Spinal cord (tissue), 9 donors: ENCODE measurements at regions not wholly inside any gene's neighbourhood (a gene's known extent, or its start where the extent isn't known, plus 50 kb on each side); places are given as distances from the start of the nearest gene placed in this dataset.

ENCODE experiments used
- DNase-seq, 6 donors: peaks; one replicate each; pipeline versions ENCODE4 v3.0.0 to v3.0.0-alpha.2; 2013 to 2015; ENCODE audit warnings: low spot score in 6 of 6, low read depth in 4 of 6
- H3K27ac ChIP-seq: one replicate; pipeline ENCODE4 v1.5.1; 2013; ENCODE audit warnings: low read depth, low read length, control low read depth
- H3K27me3 ChIP-seq: one replicate; pipeline ENCODE4 v1.6.1; 2013; ENCODE audit warnings: low read length; ENCODE audit not compliant: control insufficient read depth, insufficient read depth
- H3K36me3 ChIP-seq: one replicate; pipeline ENCODE4 v1.6.1; 2013; ENCODE audit warnings: low read length; ENCODE audit not compliant: control insufficient read depth, insufficient read depth
- H3K4me1 ChIP-seq: one replicate; pipeline ENCODE4 v1.6.1; 2013; ENCODE audit warnings: low read length; ENCODE audit not compliant: control insufficient read depth, insufficient read depth
- H3K4me3 ChIP-seq: one replicate; pipeline ENCODE4 v1.5.1; 2013; ENCODE audit warnings: low read depth, low read length, control low read depth
- H3K9me3 ChIP-seq: one replicate; pipeline ENCODE4 v1.6.1; 2013; ENCODE audit warnings: low read length; ENCODE audit not compliant: control insufficient read depth, insufficient read depth
- WGBS: methylation state at CpG from one replicate; pipeline ENCODE4 v1.1.5; 2013; ENCODE audit warnings: missing lambda C conversion rate; ENCODE audit not compliant: insufficient coverage; 5-methylcytosine and 5-hydroxymethylcytosine counted together
- donor health status: healthy.

DNA sequence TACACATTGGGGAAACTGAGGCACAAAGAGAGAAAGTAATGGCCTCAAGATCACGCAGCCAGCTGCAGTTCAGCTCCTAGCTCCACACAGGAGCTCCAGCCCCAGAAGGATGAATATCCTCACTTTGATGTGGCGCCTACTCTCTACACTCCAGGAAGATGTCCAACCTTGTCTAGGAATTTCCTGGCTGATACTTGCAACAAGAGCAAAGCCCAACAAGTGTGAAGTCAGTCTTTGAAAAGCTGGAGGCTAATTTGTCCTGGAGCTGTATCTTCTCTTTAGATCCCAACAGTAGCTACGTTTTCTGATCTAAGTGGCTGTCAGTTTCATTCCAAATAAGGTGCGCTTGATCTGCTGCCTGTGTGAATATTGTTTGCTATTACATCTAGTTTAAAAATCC lies 344.9 kb downstream of the PTPRU start:
- peaks cover 24% of the 10 kb centered on the region for H3K4me1 ChIP-seq
- H3K27ac ChIP-seq, result no peak overlapping the region
- peak in 1 of 6 donors; percentile 33 for DNase-seq
- no peak overlapping the region for H3K4me3 ChIP-seq
- no peaks in the 10 kb centered on the region for H3K36me3 ChIP-seq
- no peaks in the 10 kb centered on the region for H3K27me3 ChIP-seq
- no peaks in the 10 kb centered on the region for H3K9me3 ChIP-seq
- 83% methylated on average over 2 of the region's 4 CpGs for WGBS

GRCh38 chr1:29579821-29580425 lies 343.6 kb downstream of the PTPRU start:
- Histone ChIP-seq H3K4me3 (no peak overlapping the region), H3K27me3 (no peaks in the 10 kb centered on the region), H3K9me3 (no peaks in the 10 kb centered on the region), H3K27ac (no peak overlapping the region), H3K4me1 (peaks cover 15% of the 10 kb centered on the region), H3K36me3 (no peaks in the 10 kb centered on the region)
- 81% methylated on average over 4 of the region's 5 CpGs for WGBS
- DNase-seq, result no peak

DNA sequence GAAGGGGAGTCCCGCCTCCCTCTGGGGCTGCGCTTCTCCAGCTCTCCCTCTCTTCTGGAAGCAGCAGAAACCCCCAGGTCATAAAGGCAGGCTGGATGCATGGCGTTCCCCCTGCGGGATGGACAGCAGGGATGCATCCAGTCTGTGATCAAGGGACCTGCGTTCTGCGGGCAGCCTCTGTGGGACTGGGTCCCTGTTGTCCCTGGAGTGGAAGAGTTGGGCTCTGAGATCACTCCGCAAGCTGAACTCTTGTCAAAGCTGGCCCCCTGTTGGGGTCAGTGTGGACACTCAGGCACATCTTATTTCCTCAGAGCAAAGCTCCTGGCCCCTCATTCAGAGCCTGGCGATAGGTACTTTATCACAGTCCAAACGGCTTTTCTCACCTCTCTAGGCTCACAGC lies 341.2 kb downstream of the PTPRU start:
- no peaks in the 10 kb centered on the region for H3K36me3 ChIP-seq
- no peak overlapping the region for H3K27ac ChIP-seq
- H3K9me3 ChIP-seq, result no peaks in the 10 kb centered on the region
- DNase-seq, result no peak
- peaks cover 11% of the 10 kb centered on the region for H3K4me1 ChIP-seq
- H3K27me3 ChIP-seq, result no peaks in the 10 kb centered on the region
- 52% methylated on average over 6 of the region's 9 CpGs for WGBS
- no peak overlapping the region for H3K4me3 ChIP-seq

DNA sequence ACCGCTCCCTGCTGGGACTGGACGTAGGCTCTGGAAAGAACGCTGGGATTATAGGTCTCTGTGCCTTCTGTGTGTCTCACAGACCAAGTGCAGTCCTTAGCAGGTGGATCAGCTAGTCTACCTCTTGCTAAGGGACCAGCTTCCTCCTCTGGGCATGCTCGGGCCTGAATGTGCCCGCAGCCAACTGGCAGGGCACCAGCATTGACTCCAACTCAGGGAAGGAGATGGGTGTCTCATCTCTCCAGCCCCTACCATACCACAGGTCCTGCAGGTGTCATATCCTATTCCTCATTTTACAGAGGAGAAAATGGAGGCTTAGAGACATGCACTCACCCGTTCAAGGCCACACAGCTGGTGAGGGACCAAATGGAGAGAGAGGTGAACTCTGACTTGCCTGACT lies 340.2 kb downstream of the PTPRU start:
- Histone ChIP-seq H3K4me1 (peaks cover 11% of the 10 kb centered on the region), H3K4me3 (no peak overlapping the region), H3K36me3 (no peaks in the 10 kb centered on the region), H3K9me3 (no peaks in the 10 kb centered on the region), H3K27me3 (no peaks in the 10 kb centered on the region), H3K27ac (no peak overlapping the region)
- 93% methylated on average over 4 of the region's 6 CpGs for WGBS
- DNase-seq, result no peak

GRCh38 chr1:29575826-29576225 lies 339.5 kb downstream of the PTPRU start:
- H3K4me1 ChIP-seq, result peaks cover 11% of the 10 kb centered on the region
- no peaks in the 10 kb centered on the region for H3K36me3 ChIP-seq
- H3K4me3 ChIP-seq, result no peak overlapping the region
- no peaks in the 10 kb centered on the region for H3K9me3 ChIP-seq
- H3K27me3 ChIP-seq, result no peaks in the 10 kb centered on the region
- no peak overlapping the region for H3K27ac ChIP-seq
- peak in 1 of 6 donors; percentile 9 for DNase-seq

- no peak for DNase-seq
- H3K27me3 ChIP-seq, result no peaks in the 10 kb centered on the region
- H3K9me3 ChIP-seq, result no peaks in the 10 kb centered on the region
- H3K27ac ChIP-seq, result no peak overlapping the region
- no peak overlapping the region for H3K4me3 ChIP-seq
- no peaks in the 10 kb centered on the region for H3K36me3 ChIP-seq
- whole genome bisulfite sequencing, result 71% methylated on average over 6 of the region's 6 CpGs
- H3K4me1 ChIP-seq, result peaks cover 11% of the 10 kb centered on the region
These were observed 339.0 kb downstream of the PTPRU start for GRCh38 chr1:29575277-29575676.

DNA sequence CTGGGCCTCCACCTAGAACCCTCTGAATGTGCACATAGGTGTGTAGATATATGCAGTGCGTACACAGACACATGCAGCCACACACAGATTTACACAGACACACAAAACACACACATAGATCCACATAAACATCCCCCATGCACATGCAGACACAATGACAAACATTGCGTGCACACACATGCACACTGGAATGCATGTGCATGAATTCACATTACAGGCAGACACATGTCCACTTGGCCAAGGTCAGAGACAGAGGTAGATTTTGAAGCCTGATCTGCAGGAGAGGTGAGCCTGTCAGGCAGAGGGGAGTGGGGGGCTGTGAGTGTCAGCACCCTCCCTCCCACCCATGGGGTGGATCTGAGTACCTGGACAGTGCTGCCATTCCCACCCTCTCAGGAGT lies 338.5 kb downstream of the PTPRU start:
- Histone ChIP-seq H3K27me3 (no peaks in the 10 kb centered on the region), H3K36me3 (no peaks in the 10 kb centered on the region), H3K27ac (no peak overlapping the region), H3K4me3 (no peak overlapping the region), H3K9me3 (no peaks in the 10 kb centered on the region), H3K4me1 (peaks cover 11% of the 10 kb centered on the region)
- 100% methylated on average over 2 of the region's 2 CpGs for WGBS
- DNase-seq, result no peak

DNA sequence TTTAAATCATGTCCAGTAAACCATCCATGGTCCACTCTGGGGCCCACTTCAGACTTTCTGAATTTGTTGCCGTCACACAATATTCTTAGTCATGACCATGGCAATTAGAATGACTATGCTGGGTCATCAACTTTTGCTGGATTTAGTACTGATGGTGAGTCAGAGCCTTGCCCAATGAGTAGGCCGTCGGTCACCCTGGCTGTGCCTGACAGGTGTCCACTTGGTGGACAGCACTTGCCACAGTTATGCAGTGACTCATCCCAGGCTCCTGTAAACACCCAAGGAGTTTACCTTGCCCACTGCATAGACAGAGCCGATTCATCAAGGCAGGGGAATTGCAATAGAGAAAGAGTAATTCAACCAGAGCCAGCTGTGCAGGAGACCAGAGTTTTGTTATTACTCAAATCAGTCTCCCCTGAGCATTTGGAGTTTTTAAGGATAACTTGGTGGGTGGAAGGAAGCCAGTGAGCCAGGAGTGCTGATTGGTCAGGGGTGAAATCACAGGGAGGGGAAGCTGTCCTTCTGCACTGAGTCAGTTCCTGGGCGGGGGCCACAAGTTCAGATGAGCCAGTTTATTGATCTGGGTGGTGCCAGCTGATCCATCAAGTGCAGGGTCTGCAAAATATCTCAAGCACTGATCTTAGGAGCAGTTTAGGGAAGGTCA lies 333.8 kb downstream of the PTPRU start:
- DNase-seq, result no peak

DNA sequence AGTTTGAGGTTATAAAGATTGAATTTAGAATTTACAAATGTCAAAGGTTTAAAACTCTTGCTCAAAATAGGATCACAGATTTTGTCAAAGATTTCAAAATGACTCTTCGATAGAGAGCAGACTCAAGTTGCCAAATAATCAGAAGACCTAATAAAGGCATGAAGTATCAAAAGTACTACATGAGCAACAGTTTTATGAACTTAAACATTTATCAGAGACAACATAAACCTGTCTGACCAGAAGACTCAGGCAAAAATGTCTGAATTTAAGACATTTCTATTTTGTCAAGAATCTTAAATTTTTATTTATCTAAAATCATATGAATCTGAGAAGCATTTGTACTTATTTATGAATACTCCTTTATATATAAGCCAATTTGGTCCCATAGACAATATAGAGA lies 330.9 kb downstream of the PTPRU start:
- H3K36me3 ChIP-seq, result no peaks in the 10 kb centered on the region
- no peak for DNase-seq
- H3K27ac ChIP-seq, result no peak overlapping the region
- no CpG with 5 or more reads among the region's 1 CpG for WGBS
- H3K4me3 ChIP-seq, result no peak overlapping the region
- no peaks in the 10 kb centered on the region for H3K27me3 ChIP-seq
- no peaks in the 10 kb centered on the region for H3K4me1 ChIP-seq
- H3K9me3 ChIP-seq, result peaks cover 11% of the 10 kb centered on the region

More for the DNA sequence above, 333.8 kb downstream of the PTPRU start:
- 84% methylated on average over 3 of the region's 5 CpGs for WGBS
- Histone ChIP-seq H3K4me3 (no peak overlapping the region), H3K27ac (no peak overlapping the region), H3K9me3 (peaks cover 7% of the 10 kb centered on the region), H3K27me3 (no peaks in the 10 kb centered on the region), H3K36me3 (no peaks in the 10 kb centered on the region), H3K4me1 (no peaks in the 10 kb centered on the region)

DNA sequence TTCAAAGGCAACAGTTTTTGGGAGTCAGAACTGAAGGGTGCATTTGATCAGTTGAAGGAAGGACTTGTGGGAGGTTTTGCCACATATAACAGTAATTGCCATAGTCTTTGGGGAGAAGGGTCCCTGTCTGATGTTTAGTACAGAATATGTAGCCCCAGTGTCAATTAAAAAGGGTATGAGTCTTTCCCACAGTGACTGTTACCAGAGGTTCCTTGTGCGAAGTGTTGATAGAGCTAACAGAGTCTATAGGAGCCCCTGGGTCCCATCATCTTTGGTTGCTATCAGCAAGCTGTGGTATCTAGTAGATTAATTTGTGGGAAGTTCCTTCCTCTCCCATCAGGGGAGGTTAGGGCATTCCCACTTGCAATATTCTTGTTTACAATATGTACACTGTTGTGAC lies 329.2 kb downstream of the PTPRU start:
- no CpG with 5 or more reads among the region's 1 CpG for WGBS
- peaks cover 11% of the 10 kb centered on the region for H3K9me3 ChIP-seq
- H3K27ac ChIP-seq, result no peak overlapping the region
- no peak for DNase-seq
- no peaks in the 10 kb centered on the region for H3K27me3 ChIP-seq
- H3K36me3 ChIP-seq, result no peaks in the 10 kb centered on the region
- H3K4me1 ChIP-seq, result no peaks in the 10 kb centered on the region
- no peak overlapping the region for H3K4me3 ChIP-seq
